H1 (cell line): ENCODE measurements at regions not wholly inside any gene's neighbourhood (a gene's known extent, or its start where the extent isn't known, plus 50 kb on each side); places are given as distances from the start of the nearest gene placed in this dataset.

ENCODE experiments used
- EZH2 ChIP-seq: fragments of 200-600 bp; sonication (generic); IDR thresholded peaks from 2 replicates; pipeline ENCODE4 v1.7.1; 2012; ENCODE audit warnings: low read depth, mild to moderate bottlenecking, moderate library complexity, low read length, inconsistent platforms; ENCODE audit not compliant: severe bottlenecking
- KDM1A ChIP-seq: fragments of 200-600, 300-600 bp; sonication (generic); IDR thresholded peaks from 2 replicates; pipeline ENCODE4 v1.7.1; 2016; ENCODE audit warnings: mild to moderate bottlenecking, low read length, borderline replicate concordance
- RAD21 ChIP-seq, 2 experiments: IDR thresholded peaks in 1 of 2; conservative IDR thresholded peaks in 1 of 2; 2 replicates each; pipeline ENCODE4 v1.6.1; 2011; ENCODE audit warnings: low read depth in 2 of 2, low read length in 2 of 2, improper control_type of control experiment in 1 of 2, inconsistent platforms in 1 of 2, mild to moderate bottlenecking in 1 of 2, moderate library complexity in 1 of 2
- RXRA ChIP-seq: IDR thresholded peaks from 2 replicates; pipeline ENCODE4 v1.6.1; 2011; ENCODE audit warnings: low read depth, mild to moderate bottlenecking, low read length, moderate library complexity; ENCODE audit not compliant: insufficient read depth
- SAP30 ChIP-seq: fragments of 300-600 bp; sonication (generic); IDR thresholded peaks from 2 replicates; pipeline ENCODE4 v1.7.1; 2012; ENCODE audit warnings: low read length, moderate library complexity, mild to moderate bottlenecking, inconsistent platforms; ENCODE audit not compliant: insufficient read depth, insufficient replicate concordance
- SP4 ChIP-seq: IDR thresholded peaks from 2 replicates; pipeline ENCODE4 v1.6.1; 2012; ENCODE audit warnings: low read length, inconsistent platforms
- TAF1 ChIP-seq: IDR thresholded peaks from 2 replicates; pipeline ENCODE4 v1.6.1; 2011; ENCODE audit warnings: mild to moderate bottlenecking, low read depth, low read length

GRCh38 chrX:30065226-30065625 lies 150.1 kb upstream of the MAGEB2 start (continued):
- no peak for TF ChIP-seq EZH2
- no peak for TF ChIP-seq SAP30
- no peak for TF ChIP-seq TAF1
- no peak for TF ChIP-seq RAD21 (IDR thresholded peaks at IDR 0.05 in 1 of 2, conservative IDR thresholded peaks at IDR 0.05 in 1 of 2; ENCODE audit: low read depth in 2 of 2, low read length in 2 of 2)
- TF ChIP-seq KDM1A, result no peak
- TF ChIP-seq RXRA, result no peak
- TF ChIP-seq SP4, result no peak
